Non-pigmented ciliary epithelial cell (primary cell): ENCODE measurements at regions not wholly inside any gene's neighbourhood (a gene's known extent, or its start where the extent isn't known, plus 50 kb on each side); places are given as distances from the start of the nearest gene placed in this dataset.
"Not testable (repeated sequence)": the region's sequence is repeated elsewhere in the genome, so short reads cannot be mapped to it uniquely, and the experiment has no call there.

Experiments used
- DNase-seq: peaks from one replicate; pipeline ENCODE4 v3.0.0-alpha.2; 2010; ENCODE audit warnings: low read depth

DNA sequence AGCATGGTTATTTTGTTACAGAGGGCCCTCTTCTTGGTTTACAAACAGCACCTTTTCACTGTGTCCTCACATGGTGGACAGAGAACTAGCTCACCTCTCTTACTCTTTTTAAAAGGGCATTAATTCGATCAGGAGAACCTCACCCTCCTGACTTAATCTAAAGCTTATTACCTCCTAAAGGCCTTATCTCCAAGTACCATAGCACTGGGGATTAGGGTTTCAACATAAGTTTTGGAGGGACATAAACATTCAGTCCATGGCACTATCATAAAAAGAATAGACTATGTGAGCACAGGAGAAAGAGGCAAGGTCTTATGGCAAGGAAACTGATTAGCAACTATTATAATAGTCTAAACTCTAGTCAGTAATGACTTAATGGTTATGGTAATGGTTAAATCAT, 736.2 kb upstream of the ADGRB3 start:
- no peak for DNase-seq

- DNase-seq = no peak
Measured at GRCh38 chr6:67897998-67898607, 737.0 kb upstream of the ADGRB3 start.

GRCh38 chr6:67896476-67896875, 738.6 kb upstream of the ADGRB3 start:
- DNase-seq = no peak

GRCh38 chr6:67889682-67889995, 745.4 kb upstream of the ADGRB3 start:
- DNase-seq = no peak

- DNase-seq = no peak
Measured at GRCh38 chr6:67888886-67889681, 746.0 kb upstream of the ADGRB3 start.

DNA sequence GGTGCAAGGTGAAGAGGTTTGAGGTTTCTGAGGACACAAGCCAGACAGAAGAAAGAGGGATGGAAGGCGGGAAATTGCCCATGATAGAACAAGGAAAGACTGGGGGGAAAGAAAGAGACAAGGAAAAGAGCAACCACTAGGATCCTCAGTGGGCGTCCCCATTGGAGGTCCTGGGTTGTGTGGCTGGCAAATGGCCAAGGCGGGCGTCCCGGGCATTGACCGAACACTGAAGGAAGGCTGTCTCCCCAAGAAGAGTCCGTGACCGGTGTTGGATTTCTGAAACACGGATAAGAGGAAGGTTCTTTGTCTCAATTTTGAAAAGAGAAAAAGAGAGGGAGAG, 746.6 kb upstream of the ADGRB3 start:
- no peak for DNase-seq

- DNase-seq = no peak
Measured at GRCh38 chr6:67887747-67888545, 747.1 kb upstream of the ADGRB3 start.

DNA sequence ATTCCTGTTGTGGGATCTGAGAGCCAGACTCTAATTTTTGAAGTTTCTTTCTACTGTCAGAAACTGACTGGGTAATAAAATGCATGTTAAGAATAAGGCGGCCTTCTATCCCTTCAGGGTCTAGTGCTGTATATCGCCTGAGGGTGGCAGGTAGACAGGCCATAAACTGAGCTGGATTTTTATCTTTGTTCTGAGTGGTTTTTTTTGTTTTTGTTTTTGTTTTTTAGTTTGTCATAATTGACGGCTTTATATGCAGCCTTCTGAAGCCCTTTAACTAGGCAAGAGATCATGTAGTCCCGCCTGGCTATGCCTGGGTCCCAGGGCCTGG, 747.7 kb upstream of the ADGRB3 start:
- no peak for DNase-seq

- DNase-seq = no peak
Measured at GRCh38 chr6:67886840-67887292, 748.2 kb upstream of the ADGRB3 start.

GRCh38 chr6:67886036-67886707, 748.9 kb upstream of the ADGRB3 start:
- DNase-seq = no peak

GRCh38 chr6:67885081-67886033, 749.7 kb upstream of the ADGRB3 start:
- DNase-seq = no peak

- no peak for DNase-seq
Measured at GRCh38 chr6:67884442-67884841, 750.6 kb upstream of the ADGRB3 start.

- no peak for DNase-seq
Measured at GRCh38 chr6:67883500-67884366, 751.3 kb upstream of the ADGRB3 start.

DNA sequence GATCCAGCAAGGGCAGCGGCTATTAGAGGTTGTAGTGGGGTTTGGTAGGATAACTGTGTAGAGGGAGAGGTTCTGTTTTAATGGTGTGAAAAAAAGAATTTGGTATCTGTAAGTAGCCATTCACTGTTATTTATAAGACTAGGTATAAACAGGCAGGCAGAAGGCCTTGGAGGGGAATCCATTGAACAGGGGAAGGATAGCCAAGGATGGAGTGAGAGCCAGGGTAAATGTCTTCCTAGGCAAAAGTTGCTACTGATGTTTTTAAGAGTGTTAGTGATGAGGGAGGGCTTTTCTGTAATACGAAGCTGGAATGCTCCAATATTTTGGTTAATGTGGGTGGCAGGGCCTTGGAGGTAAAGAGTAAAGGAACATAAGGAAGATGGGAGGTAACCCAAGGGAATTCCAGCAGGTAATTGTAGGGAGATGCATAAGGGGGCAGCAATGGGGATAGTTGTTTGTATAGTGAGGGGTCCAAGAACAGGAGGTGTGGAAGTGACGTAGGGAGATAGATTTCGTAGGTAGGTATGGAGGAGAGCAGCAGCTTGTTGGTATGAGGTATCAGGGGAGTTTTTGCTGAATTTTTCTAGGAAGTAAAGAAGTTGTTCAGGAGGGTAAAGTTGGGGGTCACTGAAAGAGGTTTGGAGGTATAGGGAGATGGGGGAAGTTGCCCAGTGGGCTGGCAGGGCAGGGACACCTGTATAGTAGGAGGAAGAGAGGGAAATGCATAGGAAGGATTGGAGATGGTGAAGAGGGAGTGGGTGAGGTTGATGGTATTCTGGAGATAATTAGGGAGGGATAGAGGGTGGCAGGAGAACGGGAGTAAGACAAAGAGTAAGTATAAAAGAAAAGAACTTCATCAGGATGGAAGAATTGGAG, 752.4 kb upstream of the ADGRB3 start:
- DNase-seq = no peak

- no peak for DNase-seq
Measured at GRCh38 chr6:67881706-67882065, 753.4 kb upstream of the ADGRB3 start.

- DNase-seq = peak; percentile 27
Measured at GRCh38 chr6:67880939-67881705, 754.0 kb upstream of the ADGRB3 start.

DNA sequence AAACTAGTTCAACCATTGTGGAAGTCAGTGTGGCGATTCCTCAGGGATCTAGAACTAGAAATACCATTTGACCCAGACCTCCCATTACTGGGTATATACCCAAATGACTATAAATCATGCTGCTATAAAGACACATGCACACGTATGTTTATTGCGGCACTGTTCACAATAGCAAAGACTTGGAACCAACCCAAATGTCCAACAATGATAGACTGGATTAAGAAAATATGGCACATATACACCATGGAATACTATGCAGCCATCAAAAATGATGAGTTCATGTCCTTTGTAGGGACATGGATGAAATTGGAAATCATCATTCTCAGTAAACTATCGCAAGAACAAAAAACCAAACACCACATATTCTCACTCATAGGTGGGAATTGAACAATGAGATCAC, 754.7 kb upstream of the ADGRB3 start:
- DNase-seq = not testable (repeated sequence)

DNA sequence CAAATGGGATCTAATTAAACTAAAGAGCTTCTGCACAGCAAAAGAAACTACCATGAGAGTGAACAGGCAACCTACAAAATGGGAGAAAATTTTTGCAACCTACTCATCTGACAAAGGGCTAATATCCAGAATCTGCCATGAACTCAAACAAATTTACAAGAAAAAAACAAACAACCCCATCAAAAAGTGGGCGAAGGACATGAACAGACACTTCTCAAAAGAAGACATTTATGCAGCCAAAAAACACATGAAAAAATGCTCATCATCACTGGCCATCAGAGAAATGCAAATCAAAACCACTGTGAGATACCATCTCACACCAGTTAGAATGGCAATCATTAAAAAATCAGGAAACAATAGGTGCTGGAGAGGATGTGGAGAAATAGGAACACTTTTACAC, 755.2 kb upstream of the ADGRB3 start:
- DNase-seq = not testable (repeated sequence)
